Subcutaneous abdominal adipose tissue (tissue), 5 donors: ENCODE measurements at regions not wholly inside any gene's neighbourhood (a gene's known extent, or its start where the extent isn't known, plus 50 kb on each side); places are given as distances from the start of the nearest gene placed in this dataset.
A peak's percentile ranks its signal among the peaks of the same experiment; 100 is the strongest.
"Not testable (repeated sequence)": the region's sequence is repeated elsewhere in the genome, so short reads cannot be mapped to it uniquely, and the experiment has no call there.

ENCODE experiments used
- H3K27ac ChIP-seq: one replicate; pipeline ENCODE4 v1.7.0; 2013; ENCODE audit warnings: low read depth, mild to moderate bottlenecking, inconsistent platforms, low read length, moderate library complexity
- H3K27me3 ChIP-seq, 5 donors: one replicate each; pipeline ENCODE4 v1.7.0; 2013; ENCODE audit warnings: low read length in 5 of 5, inconsistent platforms in 1 of 5; ENCODE audit not compliant: control insufficient read depth in 5 of 5, insufficient read depth in 4 of 5
- H3K36me3 ChIP-seq, 5 donors: one replicate each; pipeline ENCODE4 v1.7.0; 2013; ENCODE audit warnings: low read length in 5 of 5; ENCODE audit not compliant: control insufficient read depth in 5 of 5, insufficient read depth in 5 of 5
- H3K4me1 ChIP-seq, 5 donors: one replicate each; pipeline ENCODE4 v1.7.0; 2013; ENCODE audit warnings: low read length in 5 of 5, mild to moderate bottlenecking in 3 of 5, moderate library complexity in 1 of 5; ENCODE audit not compliant: control insufficient read depth in 5 of 5, insufficient read depth in 5 of 5
- H3K4me3 ChIP-seq, 5 donors: one replicate each; pipeline ENCODE4 v1.7.0; 2013; ENCODE audit warnings: low read length in 5 of 5, low read depth in 1 of 5
- H3K9ac ChIP-seq, 5 donors: one replicate each; pipeline ENCODE4 v1.7.0; 2013; ENCODE audit warnings: low read length in 5 of 5, mild to moderate bottlenecking in 4 of 5, moderate library complexity in 3 of 5
- H3K9me3 ChIP-seq, 5 donors: one replicate each; pipeline ENCODE4 v1.7.0; 2013; ENCODE audit warnings: low read length in 5 of 5; ENCODE audit not compliant: control insufficient read depth in 5 of 5
- donor health status: healthy.
- donor health status: healthy.
- donor health status: healthy.
- donor health status: healthy.
- donor health status: healthy.

- H3K9ac ChIP-seq: no peak overlapping the region
- peaks cover 0 to 2% (median 0%) of the 10 kb centered on the region in 5 donors for H3K27me3 ChIP-seq
- no peaks in the 10 kb centered on the region for H3K4me1 ChIP-seq
- H3K4me3 ChIP-seq: no peak overlapping the region
- no peaks in the 10 kb centered on the region for H3K36me3 ChIP-seq
- no peak overlapping the region for H3K27ac ChIP-seq
- peaks cover 0 to 12% (median 5%) of the 10 kb centered on the region in 5 donors for H3K9me3 ChIP-seq
These were observed 81.2 kb upstream of the PTH start for GRCh38 chr11:13576995-13577394.

DNA sequence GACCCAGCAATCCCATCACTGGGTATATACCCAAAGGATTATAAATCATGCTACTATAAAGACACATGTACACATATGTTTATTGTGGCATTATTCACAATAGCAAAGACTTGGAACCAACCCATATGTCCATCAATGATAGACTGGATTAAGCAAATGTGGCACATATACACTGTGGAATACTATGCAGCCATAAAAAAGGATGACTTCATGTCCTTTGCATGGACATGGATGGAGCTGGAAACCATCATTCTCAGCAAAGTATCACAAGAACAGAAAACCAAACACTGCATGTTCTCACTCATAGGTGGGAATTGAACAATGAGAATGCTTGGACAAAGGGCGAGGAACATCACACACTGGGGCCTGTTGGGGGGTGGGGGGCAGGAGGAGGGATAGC is 79.6 kb upstream of the PTH start:
- peaks cover 0 to 10% (median 5%) of the 10 kb centered on the region in 5 donors for H3K9me3 ChIP-seq
- H3K27me3 ChIP-seq, H3K9ac ChIP-seq, H3K27ac ChIP-seq, H3K4me3 ChIP-seq, H3K4me1 ChIP-seq, H3K36me3 ChIP-seq: not testable (repeated sequence)

- Histone ChIP-seq H3K27ac (no peak overlapping the region), H3K4me1 (no peaks in the 10 kb centered on the region), H3K4me3 (no peak overlapping the region), H3K9ac (no peak overlapping the region), H3K27me3 (no peaks in the 10 kb centered on the region), H3K9me3 (no peaks in the 10 kb centered on the region), H3K36me3 (no peaks in the 10 kb centered on the region)
These were observed 71.8 kb upstream of the PTH start for GRCh38 chr11:13567551-13567950.

- Histone ChIP-seq H3K27me3 (no peaks in the 10 kb centered on the region), H3K4me3 (no peak overlapping the region), H3K9me3 (no peaks in the 10 kb centered on the region), H3K9ac (no peak overlapping the region), H3K4me1 (no peaks in the 10 kb centered on the region), H3K27ac (no peak overlapping the region), H3K36me3 (no peaks in the 10 kb centered on the region)
These were observed 66.1 kb upstream of the PTH start for GRCh38 chr11:13561860-13562259.

DNA sequence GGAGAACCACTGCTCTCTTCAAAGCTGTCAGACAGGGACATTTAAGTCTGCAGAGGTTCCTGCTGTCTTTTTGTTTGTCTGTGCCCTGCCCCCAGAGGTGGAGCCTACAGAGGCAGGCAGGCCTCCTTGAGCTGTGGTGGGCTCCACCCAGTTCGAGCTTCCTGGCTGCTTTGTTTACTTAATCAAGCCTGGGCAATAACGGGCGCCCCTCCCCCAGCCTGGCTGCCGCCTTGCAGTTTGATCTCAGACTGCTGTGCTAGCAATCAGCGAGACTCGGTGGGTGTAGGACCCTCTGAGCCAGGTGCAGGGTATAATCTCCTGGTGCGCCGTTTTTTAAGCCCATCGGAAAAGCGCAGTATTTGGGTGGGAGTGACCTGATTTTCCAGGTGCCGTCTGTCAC is 64.5 kb upstream of the PTH start:
- H3K36me3 ChIP-seq, H3K9me3 ChIP-seq, H3K4me3 ChIP-seq, H3K27ac ChIP-seq, H3K27me3 ChIP-seq, H3K9ac ChIP-seq, H3K4me1 ChIP-seq: not testable (repeated sequence)

DNA sequence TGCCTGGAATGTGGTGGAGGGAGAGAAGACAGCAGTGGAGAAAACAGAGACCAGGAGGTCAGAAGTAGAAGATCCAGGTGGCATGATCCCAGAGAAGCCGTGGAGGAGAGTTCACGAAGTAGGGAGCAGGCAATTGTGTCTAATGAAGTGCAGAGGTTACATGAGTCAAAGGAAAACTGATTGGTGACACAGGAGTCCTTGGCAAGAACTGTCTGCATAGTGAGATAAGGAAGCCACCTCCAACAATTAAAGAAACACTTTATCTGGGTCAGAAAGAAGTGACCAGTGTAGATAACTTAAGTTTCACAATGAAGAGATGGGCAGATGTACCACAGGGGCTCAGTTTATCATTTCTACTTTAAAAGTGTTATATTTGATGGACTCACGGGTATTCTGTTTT is 57.0 kb upstream of the PTH start:
- no peaks in the 10 kb centered on the region for H3K4me1 ChIP-seq
- no peaks in the 10 kb centered on the region for H3K36me3 ChIP-seq
- H3K4me3 ChIP-seq: no peak overlapping the region
- H3K9me3 ChIP-seq: peaks cover 0 to 5% (median 0%) of the 10 kb centered on the region in 5 donors
- no peak overlapping the region for H3K9ac ChIP-seq
- no peaks in the 10 kb centered on the region for H3K27me3 ChIP-seq
- no peak overlapping the region for H3K27ac ChIP-seq

- no peaks in the 10 kb centered on the region for H3K27me3 ChIP-seq
- H3K4me3 ChIP-seq: no peak overlapping the region
- H3K9ac ChIP-seq: no peak overlapping the region
- no peak overlapping the region for H3K27ac ChIP-seq
- no peaks in the 10 kb centered on the region for H3K4me1 ChIP-seq
- peaks cover 0 to 5% (median 0%) of the 10 kb centered on the region in 5 donors for H3K9me3 ChIP-seq
- no peaks in the 10 kb centered on the region for H3K36me3 ChIP-seq
These were observed 56.0 kb upstream of the PTH start for GRCh38 chr11:13551834-13552233.

- H3K27me3 ChIP-seq: no peaks in the 10 kb centered on the region
- no peaks in the 10 kb centered on the region for H3K4me1 ChIP-seq
- no peak overlapping the region for H3K9ac ChIP-seq
- no peaks in the 10 kb centered on the region for H3K36me3 ChIP-seq
- no peak overlapping the region for H3K4me3 ChIP-seq
- peaks cover 0 to 12% (median 9%) of the 10 kb centered on the region in 5 donors for H3K9me3 ChIP-seq
- H3K27ac ChIP-seq: no peak overlapping the region
These were observed 55.0 kb upstream of the PTH start for GRCh38 chr11:13550761-13551160.

- not testable (repeated sequence) for H3K27ac ChIP-seq, H3K27me3 ChIP-seq, H3K36me3 ChIP-seq, H3K9ac ChIP-seq, H3K4me1 ChIP-seq
- H3K4me3 ChIP-seq: peak overlapping the region in 2 of 5 donors; percentile 16 to 22
- H3K9me3 ChIP-seq: peaks cover 4 to 23% (median 15%) of the 10 kb centered on the region in 5 donors
These were observed 50.3 kb upstream of the PTH start for GRCh38 chr11:13546092-13546491.
